CD4-positive, alpha-beta memory T cell (primary cell): ENCODE measurements at regions not wholly inside any gene's neighbourhood (a gene's known extent, or its start where the extent isn't known, plus 50 kb on each side); places are given as distances from the start of the nearest gene placed in this dataset.

Experiments
- CTCF ChIA-PET: fragments of 350-600 bp; sonication (Branson Sonifier 250); formaldehyde crosslinking; loops from one replicate; lab custom pipeline; 2021; ENCODE audit warnings: inconsistent platforms; ENCODE audit not compliant: partially characterized antibody; lab: Charles Lee
- POLR2A ChIA-PET: fragments of 350-600 bp; sonication (Branson Sonifier 250); formaldehyde crosslinking; loops from one replicate; lab custom pipeline; 2021; ENCODE audit not compliant: partially characterized antibody; lab: Charles Lee
- DNase-seq, 5 donors: peaks; one replicate each; pipeline versions ENCODE4 v3.0.0 to v3.0.0-alpha.2; 2020 to 2022; ENCODE audit warnings: mixed read lengths in 1 of 5
- H3K27ac ChIP-seq: one replicate; pipeline ENCODE4 v1.7.0; 2013; ENCODE audit warnings: low read depth, low read length
- H3K27me3 ChIP-seq: 2 replicates; pipeline ENCODE4 v1.7.0; 2013; ENCODE audit warnings: mild to moderate bottlenecking, low read length, moderate library complexity; ENCODE audit not compliant: insufficient read depth
- H3K36me3 ChIP-seq: 2 replicates; pipeline ENCODE4 v1.7.0; 2013; ENCODE audit warnings: mild to moderate bottlenecking, low read length, moderate library complexity; ENCODE audit not compliant: insufficient read depth
- H3K4me1 ChIP-seq: 2 replicates; pipeline ENCODE4 v1.7.0; 2013; ENCODE audit warnings: mild to moderate bottlenecking, low read length, moderate library complexity; ENCODE audit not compliant: insufficient read depth
- H3K4me3 ChIP-seq, 2 donors: one replicate each; pipeline ENCODE4 v1.7.0; 2013; ENCODE audit warnings: low read length in 2 of 2, mild to moderate bottlenecking in 1 of 2
- H3K9me3 ChIP-seq, 2 donors: one replicate each; pipeline ENCODE4 v1.7.0; 2013; ENCODE audit warnings: low read length in 2 of 2, control low read depth in 1 of 2; ENCODE audit not compliant: control insufficient read depth in 1 of 2
- H3K27ac Mint-ChIP-seq, 7 donors: one replicate each; pipeline ENCODE4 v1.8.0; 2020 to 2021; ENCODE audit warnings: mixed read lengths in 7 of 7, mild to moderate bottlenecking in 6 of 7, inconsistent platforms in 3 of 7, moderate library complexity in 3 of 7
- H3K27me3 Mint-ChIP-seq, 2 donors: one replicate each; pipeline ENCODE4 v1.8.0; 2020 to 2021; ENCODE audit warnings: mixed read lengths in 2 of 2
- H3K36me3 Mint-ChIP-seq, 2 donors: one replicate each; pipeline ENCODE4 v1.8.0; 2020 to 2021; ENCODE audit warnings: mixed read lengths in 2 of 2, inconsistent platforms in 1 of 2, mild to moderate bottlenecking in 1 of 2
- H3K4me1 Mint-ChIP-seq, 4 donors: one replicate each; pipeline ENCODE4 v1.8.0; 2020 to 2021; ENCODE audit warnings: mixed read lengths in 4 of 4, mild to moderate bottlenecking in 1 of 4
- H3K4me3 Mint-ChIP-seq, 8 donors: one replicate each; pipeline ENCODE4 v1.8.0; 2020 to 2021; ENCODE audit warnings: mixed read lengths in 8 of 8, mild to moderate bottlenecking in 7 of 8, moderate library complexity in 6 of 8, inconsistent platforms in 3 of 8
- H3K9me3 Mint-ChIP-seq, 8 donors: one replicate each; pipeline ENCODE4 v1.8.0; 2020 to 2021; ENCODE audit warnings: mixed read lengths in 8 of 8, mild to moderate bottlenecking in 5 of 8, inconsistent platforms in 3 of 8, moderate library complexity in 1 of 8
- intact Hi-C: fragments of 100-400 bp; cut with micrococcal nuclease; formaldehyde crosslinking; loops from one replicate; pipeline ENCODE4 v1.15.1; 2023

GRCh38 chr17:13425390-13425789, 176.3 kb downstream of the HS3ST3A1 start:
- H3K9me3 ChIP-seq, result no peaks in the 10 kb centered on the region
- no peak for DNase-seq
- no peak overlapping the region for H3K4me3 ChIP-seq
- H3K36me3 Mint-ChIP-seq, result no peaks in the 10 kb centered on the region
- no peak overlapping the region for H3K4me3 Mint-ChIP-seq
- H3K36me3 ChIP-seq, result no peaks in the 10 kb centered on the region
- ChIA-PET POLR2A (no interaction called here), CTCF (no interaction called here)
- intact Hi-C loops, result no loop called here
- no peaks in the 10 kb centered on the region for H3K9me3 Mint-ChIP-seq
- no peaks in the 10 kb centered on the region for H3K27me3 ChIP-seq
- H3K27me3 Mint-ChIP-seq, result no peaks in the 10 kb centered on the region
- no peaks in the 10 kb centered on the region for H3K4me1 ChIP-seq
- no peak overlapping the region for H3K27ac Mint-ChIP-seq
- H3K4me1 Mint-ChIP-seq, result no peaks in the 10 kb centered on the region
- H3K27ac ChIP-seq, result no peak overlapping the region

- H3K36me3 Mint-ChIP-seq, result no peaks in the 10 kb centered on the region
- no peaks in the 10 kb centered on the region for H3K36me3 ChIP-seq
- no peak overlapping the region for H3K4me3 ChIP-seq
- H3K27me3 ChIP-seq, result no peaks in the 10 kb centered on the region
- no peaks in the 10 kb centered on the region for H3K9me3 ChIP-seq
- no peak overlapping the region for H3K27ac ChIP-seq
- no peaks in the 10 kb centered on the region for H3K4me1 ChIP-seq
- DNase-seq, result no peak
- peaks cover 0 to 3% of the 10 kb centered on the region in 2 donors for H3K27me3 Mint-ChIP-seq
- no peaks in the 10 kb centered on the region for H3K9me3 Mint-ChIP-seq
- ChIA-PET POLR2A (no interaction called here), CTCF (no interaction called here)
- H3K4me1 Mint-ChIP-seq, result no peaks in the 10 kb centered on the region
- intact Hi-C loops, result no loop called here
- H3K27ac Mint-ChIP-seq, result no peak overlapping the region
- no peak overlapping the region for H3K4me3 Mint-ChIP-seq
Measured at GRCh38 chr17:13421581-13422130, 180.1 kb downstream of the HS3ST3A1 start.

- DNase-seq, result no peak
- no peaks in the 10 kb centered on the region for H3K4me1 ChIP-seq
- POLR2A ChIA-PET, result no interaction called here
- no peak overlapping the region for H3K4me3 ChIP-seq
- no peaks in the 10 kb centered on the region for H3K9me3 ChIP-seq
- Mint-ChIP-seq H3K4me3 (no peak overlapping the region), H3K27ac (no peak overlapping the region), H3K36me3 (no peaks in the 10 kb centered on the region), H3K4me1 (no peaks in the 10 kb centered on the region), H3K9me3 (no peaks in the 10 kb centered on the region), H3K27me3 (peaks cover 0 to 3% of the 10 kb centered on the region in 2 donors)
- H3K27ac ChIP-seq, result no peak overlapping the region
- intact Hi-C loops, result no loop called here
- H3K36me3 ChIP-seq, result no peaks in the 10 kb centered on the region
- H3K27me3 ChIP-seq, result no peaks in the 10 kb centered on the region
- CTCF ChIA-PET, result no interaction called here
Measured at GRCh38 chr17:13420878-13421277, 180.9 kb downstream of the HS3ST3A1 start.

GRCh38 chr17:13420418-13420826, 181.3 kb downstream of the HS3ST3A1 start:
- DNase-seq, result no peak
- intact Hi-C loops, result no loop called here
- ChIA-PET CTCF (no interaction called here), POLR2A (no interaction called here)
- H3K27me3 ChIP-seq, result no peaks in the 10 kb centered on the region
- no peaks in the 10 kb centered on the region for H3K36me3 ChIP-seq
- no peak overlapping the region for H3K27ac Mint-ChIP-seq
- H3K4me1 ChIP-seq, result no peaks in the 10 kb centered on the region
- no peaks in the 10 kb centered on the region for H3K36me3 Mint-ChIP-seq
- no peaks in the 10 kb centered on the region for H3K4me1 Mint-ChIP-seq
- no peak overlapping the region for H3K4me3 Mint-ChIP-seq
- no peaks in the 10 kb centered on the region for H3K9me3 ChIP-seq
- no peak overlapping the region for H3K27ac ChIP-seq
- no peak overlapping the region for H3K4me3 ChIP-seq
- H3K27me3 Mint-ChIP-seq, result peaks cover 3 to 4% of the 10 kb centered on the region in 2 donors
- no peaks in the 10 kb centered on the region for H3K9me3 Mint-ChIP-seq

- Histone ChIP-seq H3K4me1 (no peaks in the 10 kb centered on the region), H3K27ac (no peak overlapping the region), H3K36me3 (no peaks in the 10 kb centered on the region), H3K9me3 (no peaks in the 10 kb centered on the region), H3K27me3 (no peaks in the 10 kb centered on the region), H3K4me3 (no peak overlapping the region)
- DNase-seq, result no peak
- Mint-ChIP-seq H3K27me3 (peaks cover 3 to 4% of the 10 kb centered on the region in 2 donors), H3K9me3 (no peaks in the 10 kb centered on the region), H3K36me3 (no peaks in the 10 kb centered on the region), H3K4me3 (no peak overlapping the region), H3K4me1 (no peaks in the 10 kb centered on the region), H3K27ac (no peak overlapping the region)
- ChIA-PET CTCF (no interaction called here), POLR2A (no interaction called here)
- intact Hi-C loops, result no loop called here
Measured at GRCh38 chr17:13419676-13420075, 182.1 kb downstream of the HS3ST3A1 start.

GRCh38 chr17:13418891-13419290, 182.8 kb downstream of the HS3ST3A1 start:
- POLR2A ChIA-PET, result no interaction called here
- Histone ChIP-seq H3K9me3 (no peaks in the 10 kb centered on the region), H3K4me1 (no peaks in the 10 kb centered on the region), H3K36me3 (no peaks in the 10 kb centered on the region), H3K4me3 (no peak overlapping the region), H3K27me3 (no peaks in the 10 kb centered on the region), H3K27ac (no peak overlapping the region)
- intact Hi-C loops, result no loop called here
- Mint-ChIP-seq H3K9me3 (no peaks in the 10 kb centered on the region), H3K36me3 (no peaks in the 10 kb centered on the region), H3K4me3 (no peak overlapping the region), H3K27ac (no peak overlapping the region), H3K27me3 (peaks cover 3 to 4% of the 10 kb centered on the region in 2 donors), H3K4me1 (no peaks in the 10 kb centered on the region)
- DNase-seq, result no peak
- CTCF ChIA-PET, result no interaction called here

- intact Hi-C loops, result no loop called here
- Histone ChIP-seq H3K27me3 (no peaks in the 10 kb centered on the region), H3K4me3 (no peak overlapping the region), H3K36me3 (no peaks in the 10 kb centered on the region), H3K9me3 (no peaks in the 10 kb centered on the region), H3K4me1 (no peaks in the 10 kb centered on the region), H3K27ac (no peak overlapping the region)
- peaks cover 0 to 4% (median 0%) of the 10 kb centered on the region in 8 donors for H3K9me3 Mint-ChIP-seq
- H3K36me3 Mint-ChIP-seq, result no peaks in the 10 kb centered on the region
- POLR2A ChIA-PET, result no interaction called here
- no peak overlapping the region for H3K4me3 Mint-ChIP-seq
- CTCF ChIA-PET, result no interaction called here
- DNase-seq, result no peak
- H3K4me1 Mint-ChIP-seq, result no peaks in the 10 kb centered on the region
- no peak overlapping the region for H3K27ac Mint-ChIP-seq
- H3K27me3 Mint-ChIP-seq, result peaks cover 5 to 9% of the 10 kb centered on the region in 2 donors
Measured at GRCh38 chr17:13417381-13417950, 184.3 kb downstream of the HS3ST3A1 start.
